EL (cell line): ENCODE measurements at regions not wholly inside any gene's neighbourhood (a gene's known extent, or its start where the extent isn't known, plus 50 kb on each side); places are given as distances from the start of the nearest gene placed in this dataset.
A peak's percentile ranks its signal among the peaks of the same experiment; 100 is the strongest.
"Not testable (repeated sequence)": the region's sequence is repeated elsewhere in the genome, so short reads cannot be mapped to it uniquely, and the experiment has no call there.

Source experiments
- DNase-seq: peaks from one replicate; pipeline ENCODE4 v3.0.0-alpha.2; 2016

GRCh38 chr5:143619040-143619439, 192.9 kb upstream of the HMHB1 start:
- DNase-seq: no peak

DNA sequence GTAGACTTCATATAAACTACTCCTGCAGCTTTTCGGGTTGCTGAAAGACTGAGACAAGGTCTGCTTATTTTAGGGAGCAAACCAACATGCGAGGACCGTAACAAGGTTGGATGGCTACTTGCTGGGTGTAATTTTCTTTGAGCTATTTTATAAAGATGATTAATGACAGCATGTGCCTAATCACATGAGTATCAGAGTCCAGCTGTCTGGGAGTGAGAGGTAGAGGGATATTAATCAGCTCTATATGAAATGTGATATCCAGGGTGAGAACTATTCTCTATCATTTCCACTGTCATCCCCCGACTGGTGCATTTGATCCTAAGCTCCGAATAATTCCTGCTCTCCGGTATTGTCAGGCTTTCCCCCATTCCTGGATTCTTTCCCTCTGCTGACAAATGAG, 193.8 kb upstream of the HMHB1 start:
- no peak for DNase-seq

DNA sequence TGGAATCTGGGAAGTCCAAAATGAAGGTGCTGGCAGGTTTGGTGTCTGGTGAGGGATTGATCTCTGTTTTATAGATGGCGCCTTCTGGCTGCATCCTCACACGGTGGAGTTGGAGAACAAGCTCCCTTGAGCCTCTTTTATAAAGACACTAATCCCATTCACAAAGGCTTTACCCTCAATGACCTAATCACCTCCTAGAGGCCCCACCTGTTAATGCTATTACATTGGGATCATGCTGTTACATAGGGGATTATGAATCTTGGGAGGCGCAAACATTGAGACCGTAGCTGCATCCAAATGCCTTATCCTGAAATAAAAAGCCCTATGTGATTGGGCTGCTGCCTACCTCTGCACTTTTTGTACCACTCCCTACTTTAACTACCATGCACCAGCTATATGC, 197.1 kb upstream of the HMHB1 start:
- DNase-seq: no peak

GRCh38 chr5:143613329-143613728, 198.6 kb upstream of the HMHB1 start:
- DNase-seq: no peak

DNA sequence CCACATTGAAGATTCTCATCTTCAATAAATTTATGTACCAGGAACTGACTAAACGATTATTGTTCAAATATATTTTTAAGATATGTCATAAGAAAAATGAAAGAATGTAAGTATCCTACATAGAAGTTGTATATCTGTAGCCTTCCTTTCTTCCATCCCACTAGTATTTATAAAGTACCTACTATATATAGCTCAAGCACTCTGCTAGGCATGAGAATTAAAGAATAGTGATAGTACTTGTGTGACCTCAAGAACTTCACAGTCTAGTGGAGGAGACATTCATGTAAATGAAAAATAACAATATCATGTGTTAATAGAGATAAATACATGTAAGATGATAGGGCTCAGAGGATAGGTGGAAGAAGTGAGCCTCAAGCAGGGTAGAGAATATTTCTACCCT, 201.0 kb upstream of the HMHB1 start:
- no peak for DNase-seq

DNA sequence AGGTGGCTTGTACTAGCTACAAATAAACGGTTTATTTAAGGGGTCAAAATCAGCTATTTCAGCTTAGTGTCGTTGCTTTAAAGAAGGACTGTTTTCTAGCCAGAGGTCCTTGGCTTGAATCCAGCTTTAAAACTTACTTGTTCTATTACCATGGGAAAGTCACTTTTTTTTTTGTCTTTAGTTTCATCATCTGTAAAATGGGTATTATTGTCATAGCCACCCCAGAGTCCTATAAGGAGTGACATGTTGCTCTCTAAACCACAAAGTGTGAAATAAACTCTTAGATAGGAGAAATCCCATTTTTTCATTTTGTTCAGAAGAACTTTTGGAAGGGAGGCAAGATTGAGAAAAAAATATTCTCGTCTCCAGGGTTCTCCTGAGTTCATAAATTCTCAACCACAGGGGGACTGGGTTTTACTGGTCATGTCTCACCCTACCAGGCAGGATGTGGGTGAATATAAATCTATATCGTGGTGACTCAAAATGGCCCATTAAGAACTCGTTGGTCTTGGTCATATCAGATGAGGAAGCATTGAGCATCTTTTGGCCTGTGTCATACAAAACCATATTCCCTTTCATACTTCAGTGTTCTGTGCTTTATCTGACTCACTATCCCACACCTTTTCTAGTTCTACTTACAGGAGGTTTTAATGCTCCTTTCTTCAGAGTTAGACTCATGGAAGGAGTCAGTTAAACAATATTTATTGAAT, 202.7 kb upstream of the NR3C1 start:
- peak; percentile 41 for DNase-seq

- DNase-seq: peak; percentile 23
Observed at GRCh38 chr5:143605403-143606005, 202.0 kb upstream of the NR3C1 start.

DNA sequence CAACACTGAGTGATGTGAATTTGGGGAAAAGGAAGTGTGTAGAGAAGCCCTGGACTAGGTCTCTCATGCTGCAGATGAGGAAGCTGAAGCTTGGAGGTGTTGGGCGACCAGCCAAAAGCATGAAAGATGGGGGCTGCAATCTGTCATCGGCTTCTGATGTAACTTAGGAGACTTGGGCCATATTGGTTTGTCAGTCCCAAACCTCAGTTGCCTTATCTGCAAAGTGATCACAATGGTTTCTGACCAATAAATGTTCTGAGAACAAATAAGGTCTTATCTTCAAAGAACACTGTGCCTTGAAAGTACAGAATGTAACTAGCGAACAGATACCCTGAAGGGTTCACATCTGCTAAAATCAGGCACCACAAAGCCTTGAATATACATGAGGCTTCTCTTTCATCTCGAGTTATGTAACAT, 198.4 kb upstream of the NR3C1 start:
- no peak for DNase-seq

- no peak for DNase-seq
Observed at GRCh38 chr5:143601357-143601756, 197.9 kb upstream of the NR3C1 start.

- DNase-seq: no peak
Observed at GRCh38 chr5:143600396-143601075, 197.1 kb upstream of the NR3C1 start.

- no peak for DNase-seq
Observed at GRCh38 chr5:143599474-143599873, 196.0 kb upstream of the NR3C1 start.

- no peak for DNase-seq
Observed at GRCh38 chr5:143596824-143597223, 193.3 kb upstream of the NR3C1 start.

DNA sequence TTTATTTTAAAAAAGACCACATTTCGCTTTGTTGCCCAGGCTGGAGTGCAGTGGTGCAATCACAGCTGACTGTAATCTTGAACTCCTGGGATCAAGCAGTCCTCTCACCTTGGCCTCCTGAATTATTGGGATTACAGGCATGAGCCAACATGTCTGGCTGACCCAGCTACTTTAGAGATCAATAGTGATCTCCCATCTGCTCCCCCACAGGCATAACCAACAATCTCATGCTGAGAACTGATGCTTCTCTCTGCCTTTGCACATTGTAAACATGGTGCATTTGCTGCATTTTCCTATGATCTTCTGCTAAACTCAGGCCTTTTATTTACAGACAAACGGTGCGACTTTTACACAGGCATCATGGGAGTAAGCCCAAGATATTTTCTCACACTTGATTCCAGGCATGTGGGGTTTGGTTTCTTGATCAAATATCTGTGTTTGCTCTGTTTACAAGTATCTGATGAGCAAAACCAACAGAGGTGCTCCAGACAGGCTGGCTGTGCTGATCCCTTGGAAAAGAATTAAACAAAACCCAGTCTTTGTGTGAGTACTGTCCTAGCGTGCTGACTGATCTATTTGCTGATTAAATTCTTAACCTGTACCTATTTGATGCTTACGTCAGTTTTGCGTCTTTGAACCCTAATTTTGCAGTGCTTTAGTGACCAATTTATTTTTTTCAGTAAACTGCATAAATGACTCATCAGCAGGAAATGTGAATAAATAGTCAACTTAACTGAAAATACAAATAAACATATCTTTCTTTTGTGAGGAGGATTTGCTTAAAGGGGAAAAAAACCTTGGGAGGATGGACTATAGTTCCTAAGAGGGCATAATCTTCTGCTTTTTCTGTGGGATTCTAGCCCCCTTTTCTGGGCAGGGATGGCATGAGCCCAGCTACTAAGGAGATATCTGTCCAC, 191.7 kb upstream of the NR3C1 start:
- DNase-seq: peak; percentile 42

DNA sequence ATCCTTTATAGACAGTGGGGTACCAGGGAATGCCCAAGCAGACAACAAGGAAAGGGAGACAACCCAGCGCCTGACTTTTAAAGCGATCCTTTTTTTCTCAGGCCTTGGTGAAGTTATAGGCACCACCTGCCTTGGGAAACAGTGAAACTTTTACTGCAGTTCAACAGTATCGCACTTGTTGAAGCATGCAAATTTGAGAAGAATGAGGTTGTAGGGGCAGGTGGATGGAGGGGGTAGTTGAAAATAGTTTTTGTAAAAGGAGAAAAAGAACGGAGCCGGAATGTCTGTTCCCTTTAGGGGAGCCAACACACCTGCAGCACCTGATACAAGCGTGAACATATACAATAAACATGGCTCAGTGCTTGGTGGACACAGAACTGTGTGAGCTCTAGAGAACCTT, 190.2 kb upstream of the NR3C1 start:
- no peak for DNase-seq

- DNase-seq: peak; percentile 27
Observed at GRCh38 chr5:143592648-143593047, 189.2 kb upstream of the NR3C1 start.

- no peak for DNase-seq
Observed at GRCh38 chr5:143588933-143589662, 185.6 kb upstream of the NR3C1 start.

GRCh38 chr5:143588121-143588520, 184.6 kb upstream of the NR3C1 start:
- not testable (repeated sequence) for DNase-seq

DNA sequence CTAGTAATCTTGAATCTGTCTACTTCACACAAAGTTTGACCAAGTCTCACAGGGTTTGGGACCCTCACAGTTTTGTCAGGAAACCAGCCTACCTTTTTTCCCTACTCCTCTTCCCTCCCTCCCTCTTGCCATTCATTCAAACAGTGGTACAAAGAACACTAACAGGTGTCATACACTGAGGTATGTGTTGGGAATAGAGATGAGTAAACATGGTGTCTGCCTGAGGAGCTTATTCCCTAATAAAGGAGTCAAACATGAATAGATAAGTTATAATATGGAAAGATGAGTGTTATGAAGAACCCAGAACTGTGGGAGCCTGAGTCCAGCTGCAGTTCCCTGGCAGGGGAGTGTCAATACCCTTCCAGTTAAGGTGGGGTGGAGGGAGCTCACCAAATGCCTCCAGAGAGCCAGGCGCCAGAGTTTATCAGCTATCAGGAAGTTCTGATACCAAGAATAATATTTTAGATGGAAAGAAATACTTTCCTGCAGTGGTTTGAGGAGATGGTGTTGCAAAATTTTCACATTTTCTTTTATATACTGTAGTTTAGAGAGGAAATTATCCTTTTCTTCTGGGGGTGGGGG, 183.4 kb upstream of the NR3C1 start:
- DNase-seq: no peak

DNA sequence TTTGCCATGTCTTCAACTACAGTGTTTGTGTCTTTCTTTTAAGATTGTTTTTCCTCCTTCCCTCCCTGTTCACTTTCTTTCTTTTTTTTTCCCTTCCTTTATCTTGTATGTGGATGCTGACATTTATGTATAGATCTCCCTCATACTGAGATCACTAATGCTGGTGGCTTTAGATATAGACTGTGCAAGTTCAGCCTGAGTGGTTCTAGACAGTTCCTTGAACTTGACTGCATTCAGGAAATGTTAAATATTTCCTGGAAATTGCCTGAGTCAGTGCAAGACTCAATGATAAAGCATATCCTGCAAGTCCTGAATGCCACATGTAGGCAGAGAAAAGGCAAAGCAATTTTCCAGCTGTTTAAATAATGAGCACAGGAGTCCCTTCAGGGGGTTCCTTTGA, 182.5 kb upstream of the NR3C1 start:
- no peak for DNase-seq

- DNase-seq: no peak
Observed at GRCh38 chr5:143583409-143583808, 179.9 kb upstream of the NR3C1 start.

- DNase-seq: no peak
Observed at GRCh38 chr5:143582869-143583268, 179.4 kb upstream of the NR3C1 start.

DNA sequence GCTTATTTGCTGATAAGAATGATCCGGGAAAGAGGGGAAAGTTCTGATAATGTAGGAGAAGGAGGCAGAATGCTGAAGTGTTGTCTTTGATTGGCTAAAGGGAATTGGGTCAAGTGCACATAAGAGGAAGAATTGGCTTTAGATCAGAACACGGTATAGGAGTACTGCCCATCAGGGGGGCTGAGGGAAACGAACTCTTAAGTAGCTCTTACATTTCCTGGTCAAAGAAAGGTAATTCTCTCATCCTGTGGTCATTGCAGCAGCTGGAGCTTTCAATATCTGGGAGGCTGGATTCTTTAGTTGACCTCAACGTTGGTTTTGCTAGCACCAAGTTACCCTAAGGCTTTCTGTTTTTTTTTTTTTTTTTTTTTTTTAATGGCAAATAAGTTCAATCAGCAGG, 178.7 kb upstream of the NR3C1 start:
- no peak for DNase-seq
